ENCODE measurements at regions not wholly inside any gene's neighbourhood (a gene's known extent, or its start where the extent isn't known, plus 50 kb on each side); places are given as distances from the start of the nearest gene placed in this dataset.

GRCh38 chr11:81036168-81036870 is 1595.5 kb upstream of the TENM4 start:
- TF ChIP-seq MXI1 (IDR thresholded peaks at IDR 0.05; ENCODE audit: borderline replicate concordance, low read depth, low read length), result no peak
- TF ChIP-seq CTCF (conservative IDR thresholded peaks at IDR 0.05; ENCODE audit: low read depth, low read length), result no peak
- no peak for TF ChIP-seq MAFK (IDR thresholded peaks at IDR 0.05; ENCODE audit: low read depth, low read length)
- no peak for TF ChIP-seq SMC3 (IDR thresholded peaks at IDR 0.05; ENCODE audit: low read depth, low read length)
- no peak for TF ChIP-seq ELK1 (IDR thresholded peaks at IDR 0.05; ENCODE audit: borderline replicate concordance, low read depth, low read length)
- no peak for TF ChIP-seq RFX5 (IDR thresholded peaks at IDR 0.05; ENCODE audit: low read depth, low read length)
